Osteoblast (primary cell): ENCODE measurements at regions not wholly inside any gene's neighbourhood (a gene's known extent, or its start where the extent isn't known, plus 50 kb on each side); places are given as distances from the start of the nearest gene placed in this dataset.
A peak's percentile ranks its signal among the peaks of the same experiment; 100 is the strongest.

Source experiments
- DNase-seq: peaks from one replicate; pipeline ENCODE4 v3.0.0; 2011; ENCODE audit warnings: low spot score, mixed read lengths; ENCODE audit not compliant: insufficient read length; ENCODE audit errors: missing footprints
- H2AFZ ChIP-seq: 2 replicates; pipeline ENCODE4 v1.6.0; 2011; ENCODE audit warnings: mild to moderate bottlenecking, low read length
- H3K27ac ChIP-seq: 2 replicates; pipeline ENCODE4 v1.5.1; 2011; ENCODE audit warnings: mild to moderate bottlenecking, low read depth, low read length, moderate library complexity
- H3K27me3 ChIP-seq: 2 replicates; pipeline ENCODE4 v1.6.0; 2012; ENCODE audit warnings: mild to moderate bottlenecking, control low read depth, inconsistent platforms, low read length, moderate library complexity; ENCODE audit not compliant: insufficient read depth
- H3K36me3 ChIP-seq: 2 replicates; pipeline ENCODE4 v1.5.1; 2011; ENCODE audit warnings: mild to moderate bottlenecking, low read length, control low read depth, moderate library complexity; ENCODE audit not compliant: insufficient read depth
- H3K4me1 ChIP-seq: 2 replicates; pipeline ENCODE4 v1.5.1; 2011; ENCODE audit warnings: mild to moderate bottlenecking, low read length, control low read depth, moderate library complexity; ENCODE audit not compliant: insufficient read depth
- H3K4me2 ChIP-seq: 2 replicates; pipeline ENCODE4 v1.6.0; 2011; ENCODE audit warnings: mild to moderate bottlenecking, low read length; ENCODE audit not compliant: insufficient read depth
- H3K4me3 ChIP-seq: fragments of 200-600 bp; sonication (generic); 3 replicates; pipeline ENCODE4 v1.5.1; 2012; ENCODE audit warnings: mild to moderate bottlenecking, low read length, inconsistent platforms; ENCODE audit not compliant: insufficient read depth
- H3K79me2 ChIP-seq: 2 replicates; pipeline ENCODE4 v1.6.0; 2012; ENCODE audit warnings: mild to moderate bottlenecking, low read length, control low read depth, inconsistent platforms; ENCODE audit not compliant: insufficient read depth
- H3K9me3 ChIP-seq: 2 replicates; pipeline ENCODE4 v1.5.1; 2011; ENCODE audit warnings: low read depth, low read length, control low read depth
- H4K20me1 ChIP-seq: 2 replicates; pipeline ENCODE4 v1.6.0; 2012; ENCODE audit warnings: mild to moderate bottlenecking, low read length, control low read depth; ENCODE audit not compliant: insufficient read depth
- TF ChIP-seq, protein P1 (sequence below): IDR thresholded peaks from 2 replicates; pipeline ENCODE4 v1.5.1; 2011; ENCODE audit warnings: mild to moderate bottlenecking, low read depth, low read length, moderate library complexity; ENCODE audit errors: extremely low read depth

DNA sequence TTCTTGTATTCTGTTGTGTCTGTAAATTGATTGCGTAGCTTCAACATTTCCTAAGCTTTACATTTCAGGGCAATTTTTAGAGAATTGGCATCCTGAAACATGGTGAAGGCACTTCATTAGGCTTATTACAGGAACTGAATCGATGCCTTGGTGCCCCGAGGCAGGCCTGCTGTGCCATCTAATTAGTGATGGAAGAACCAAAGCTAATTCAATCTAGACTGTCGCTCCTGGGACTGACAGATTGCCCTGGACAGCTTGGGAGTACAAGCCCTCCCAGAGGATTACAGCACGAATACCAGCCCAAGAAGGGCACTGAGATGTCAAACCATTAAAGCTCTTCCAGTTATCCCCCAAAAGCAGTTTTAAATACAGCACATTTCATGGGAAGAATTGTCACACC, 243.2 kb upstream of the ZC3H12C start:
- Histone ChIP-seq H3K4me3 (no peak overlapping the region), H3K27me3 (no peaks in the 10 kb centered on the region), H3K27ac (no peak overlapping the region), H3K36me3 (no peaks in the 10 kb centered on the region), H2AFZ (no peak overlapping the region), H3K9me3 (no peaks in the 10 kb centered on the region), H3K4me1 (no peaks in the 10 kb centered on the region), H4K20me1 (no peaks in the 10 kb centered on the region), H3K79me2 (no peaks in the 10 kb centered on the region), H3K4me2 (no peak overlapping the region)
- no peak for DNase-seq
- TF ChIP-seq, protein P1, sequence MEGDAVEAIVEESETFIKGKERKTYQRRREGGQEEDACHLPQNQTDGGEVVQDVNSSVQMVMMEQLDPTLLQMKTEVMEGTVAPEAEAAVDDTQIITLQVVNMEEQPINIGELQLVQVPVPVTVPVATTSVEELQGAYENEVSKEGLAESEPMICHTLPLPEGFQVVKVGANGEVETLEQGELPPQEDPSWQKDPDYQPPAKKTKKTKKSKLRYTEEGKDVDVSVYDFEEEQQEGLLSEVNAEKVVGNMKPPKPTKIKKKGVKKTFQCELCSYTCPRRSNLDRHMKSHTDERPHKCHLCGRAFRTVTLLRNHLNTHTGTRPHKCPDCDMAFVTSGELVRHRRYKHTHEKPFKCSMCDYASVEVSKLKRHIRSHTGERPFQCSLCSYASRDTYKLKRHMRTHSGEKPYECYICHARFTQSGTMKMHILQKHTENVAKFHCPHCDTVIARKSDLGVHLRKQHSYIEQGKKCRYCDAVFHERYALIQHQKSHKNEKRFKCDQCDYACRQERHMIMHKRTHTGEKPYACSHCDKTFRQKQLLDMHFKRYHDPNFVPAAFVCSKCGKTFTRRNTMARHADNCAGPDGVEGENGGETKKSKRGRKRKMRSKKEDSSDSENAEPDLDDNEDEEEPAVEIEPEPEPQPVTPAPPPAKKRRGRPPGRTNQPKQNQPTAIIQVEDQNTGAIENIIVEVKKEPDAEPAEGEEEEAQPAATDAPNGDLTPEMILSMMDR: no peak

DNA sequence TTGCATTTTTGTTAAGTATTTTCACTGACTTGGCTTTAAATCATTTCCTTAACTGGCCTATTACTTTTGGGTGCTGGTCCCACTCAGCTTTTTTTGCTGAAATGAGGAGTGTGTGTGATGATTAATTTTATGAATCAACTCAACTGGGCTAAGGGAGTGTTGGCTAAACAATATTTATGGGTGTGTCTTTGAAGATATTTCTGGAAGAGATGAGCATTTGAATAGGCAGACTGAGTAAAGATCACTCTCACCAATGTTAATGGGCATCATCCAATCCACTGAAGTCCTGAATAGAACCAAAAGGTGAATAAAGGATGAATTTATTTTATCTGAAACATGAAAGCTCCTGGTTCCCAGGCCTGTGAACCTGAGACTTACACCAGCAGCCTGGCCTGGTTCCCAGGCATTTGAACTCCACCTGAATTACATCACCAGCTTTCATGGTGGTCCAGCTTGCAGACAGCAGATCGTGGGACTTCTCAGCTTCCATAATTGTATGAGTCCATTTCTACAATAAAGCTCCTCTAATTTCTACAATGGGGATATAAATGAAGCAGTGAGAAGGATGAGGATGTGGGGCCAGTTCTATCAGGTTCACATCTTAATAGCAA, 241.3 kb upstream of the ZC3H12C start:
- no peaks in the 10 kb centered on the region for H4K20me1 ChIP-seq
- DNase-seq: no peak
- no peak overlapping the region for H3K4me3 ChIP-seq
- H3K27me3 ChIP-seq: no peaks in the 10 kb centered on the region
- H2AFZ ChIP-seq: no peak overlapping the region
- H3K4me2 ChIP-seq: no peak overlapping the region
- no peaks in the 10 kb centered on the region for H3K4me1 ChIP-seq
- TF ChIP-seq, protein P1: no peak
- no peaks in the 10 kb centered on the region for H3K9me3 ChIP-seq
- H3K79me2 ChIP-seq: no peaks in the 10 kb centered on the region
- no peak overlapping the region for H3K27ac ChIP-seq
- H3K36me3 ChIP-seq: no peaks in the 10 kb centered on the region

DNA sequence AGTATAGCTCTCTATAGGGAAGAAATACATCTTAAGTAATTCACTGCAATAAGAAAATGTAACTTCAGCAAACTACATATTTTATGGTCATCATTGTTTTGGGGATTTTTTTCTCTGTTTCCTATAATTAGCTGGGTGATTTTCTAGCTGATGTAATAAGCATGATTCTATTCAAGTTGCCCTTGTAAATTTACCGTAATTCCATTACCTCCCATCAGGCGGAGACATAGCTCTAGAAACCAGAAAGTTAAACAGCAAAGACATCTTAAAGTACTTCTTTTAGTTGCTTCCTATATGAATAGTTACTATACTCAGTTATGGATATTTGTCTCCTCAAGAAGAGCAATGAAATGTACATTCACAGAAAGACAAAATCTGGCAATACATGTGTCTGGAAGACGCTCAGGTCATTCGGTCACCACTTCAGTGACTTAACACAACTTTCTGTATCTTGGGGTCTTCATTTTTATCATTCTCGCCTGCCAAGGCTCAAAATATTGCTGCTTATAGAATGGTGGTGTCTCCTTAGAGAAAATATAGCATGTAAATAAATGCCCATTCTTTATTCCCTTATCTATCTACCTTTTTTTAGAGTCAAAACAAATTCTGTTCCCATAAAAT, 239.9 kb upstream of the ZC3H12C start:
- Histone ChIP-seq H3K4me1 (no peaks in the 10 kb centered on the region), H2AFZ (no peak overlapping the region), H3K9me3 (no peaks in the 10 kb centered on the region), H3K27ac (no peak overlapping the region), H3K36me3 (no peaks in the 10 kb centered on the region), H3K27me3 (no peaks in the 10 kb centered on the region), H4K20me1 (no peaks in the 10 kb centered on the region), H3K4me2 (no peak overlapping the region), H3K79me2 (no peaks in the 10 kb centered on the region), H3K4me3 (no peak overlapping the region)
- no peak for DNase-seq
- TF ChIP-seq, protein P1: peak; percentile 75

DNA sequence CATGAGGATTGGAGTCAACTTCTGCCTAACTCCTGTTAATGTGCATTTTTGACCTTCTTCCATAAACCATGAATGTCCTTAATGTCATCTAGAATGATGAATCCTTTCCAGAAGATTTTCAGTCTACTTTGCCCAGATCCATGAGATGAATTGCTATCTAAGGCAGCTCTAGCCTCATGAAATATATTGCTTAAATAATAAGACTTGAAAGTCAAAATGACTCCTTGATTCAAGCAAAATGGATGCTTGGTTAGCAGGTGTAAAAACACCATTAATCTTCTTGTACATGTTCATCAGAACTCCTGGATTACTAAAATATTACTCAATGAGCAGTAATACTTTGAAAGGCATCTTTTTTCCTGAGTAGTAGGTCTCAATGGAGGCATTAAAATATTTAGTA, 238.5 kb upstream of the ZC3H12C start:
- Histone ChIP-seq H3K4me2 (no peak overlapping the region), H4K20me1 (no peaks in the 10 kb centered on the region), H3K27me3 (no peaks in the 10 kb centered on the region), H3K4me3 (no peak overlapping the region), H3K36me3 (no peaks in the 10 kb centered on the region), H3K27ac (no peak overlapping the region), H3K9me3 (no peaks in the 10 kb centered on the region), H3K79me2 (no peaks in the 10 kb centered on the region), H3K4me1 (no peaks in the 10 kb centered on the region), H2AFZ (no peak overlapping the region)
- no peak for DNase-seq
- TF ChIP-seq, protein P1: no peak
